ENCODE measurements at regions not wholly inside any gene's neighbourhood (a gene's known extent, or its start where the extent isn't known, plus 50 kb on each side); places are given as distances from the start of the nearest gene placed in this dataset.

DNA sequence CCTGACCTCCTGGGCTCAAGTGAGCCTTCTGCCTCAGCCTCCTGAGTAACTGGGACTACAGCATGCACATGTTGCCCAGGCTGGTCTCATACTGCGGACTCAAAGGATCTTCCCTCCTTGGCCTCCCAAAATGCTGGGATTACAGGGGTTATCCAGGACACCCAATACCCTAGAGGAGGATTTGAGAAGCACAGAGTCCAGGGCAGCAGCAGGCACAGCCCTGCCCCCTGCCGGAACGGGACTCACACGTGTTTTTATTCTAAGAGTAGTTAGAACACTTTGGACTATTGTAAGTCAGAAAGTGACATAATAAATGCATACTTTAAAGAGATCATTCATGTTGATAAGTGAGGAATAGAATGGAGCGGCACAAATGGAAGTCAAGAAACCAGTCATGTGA, 80.2 kb downstream of the C6orf118 start:
- Mint-ChIP-seq H3K4me1 (no peaks in the 10 kb centered on the region), H3K27me3 (no peaks in the 10 kb centered on the region), H3K27ac (no peak overlapping the region), H3K9me3 (peaks cover 10% of the 10 kb centered on the region), H3K4me3 (no peak overlapping the region), H3K36me3 (ENCODE audit: low read depth) (no peaks in the 10 kb centered on the region)
- ChIA-PET POLR2A (no interaction called here), CTCF (no interaction called here)
- no peak for DNase-seq

DNA sequence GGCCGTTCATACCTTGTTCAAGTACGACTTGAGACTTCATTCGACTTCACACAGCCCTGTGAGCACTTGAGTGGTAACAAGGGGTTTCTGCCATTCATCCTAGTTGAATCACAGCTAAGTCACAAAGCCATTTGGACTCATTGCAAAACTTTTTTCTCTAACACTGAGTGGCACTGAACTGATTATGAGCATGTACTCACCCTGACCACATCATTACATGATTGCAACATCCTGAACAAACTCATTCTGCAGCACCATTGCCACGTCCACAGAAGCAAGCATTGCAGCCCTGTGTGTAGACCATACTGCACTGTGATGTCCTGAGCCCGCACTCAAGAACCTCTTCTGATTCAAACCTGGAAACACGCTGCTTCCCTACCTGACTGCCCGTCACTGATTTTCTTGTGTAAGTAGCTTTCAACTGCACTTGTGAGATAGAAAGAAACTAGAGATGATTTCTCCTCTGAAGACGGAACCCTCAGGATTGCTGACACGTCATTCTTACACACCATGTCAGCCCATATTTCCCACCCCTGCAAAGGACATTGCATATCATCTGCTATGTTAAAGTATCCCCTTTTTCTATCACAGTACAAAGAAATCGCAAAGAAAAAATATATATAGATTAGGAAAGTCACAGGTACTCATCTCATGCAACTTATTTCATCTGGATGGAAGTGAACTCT, 81.6 kb downstream of the C6orf118 start:
- H3K9me3 Mint-ChIP-seq, result peaks cover 12% of the 10 kb centered on the region

DNA sequence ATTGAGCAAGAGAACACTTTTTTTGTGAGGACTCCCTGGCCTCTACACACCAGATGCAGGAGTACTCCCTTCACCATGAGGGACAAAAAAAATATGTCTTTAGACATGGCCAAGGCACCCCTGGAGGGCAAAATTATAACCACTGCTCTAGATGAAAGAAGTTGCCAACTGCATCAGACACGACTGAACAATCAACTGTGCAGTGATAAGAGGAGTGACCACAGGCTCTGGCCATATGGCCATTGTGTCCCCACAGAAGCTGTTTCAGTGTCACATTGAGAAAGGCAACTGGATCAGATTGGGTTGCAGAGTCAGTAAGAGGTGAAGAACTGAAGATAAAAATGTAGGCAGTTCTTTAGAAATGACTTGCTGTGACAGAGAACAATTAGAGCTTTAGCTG, 85.7 kb downstream of the C6orf118 start:
- ChIA-PET CTCF (no interaction called here), POLR2A (no interaction called here)
- Mint-ChIP-seq H3K36me3 (ENCODE audit: low read depth) (no peaks in the 10 kb centered on the region), H3K4me1 (no peaks in the 10 kb centered on the region), H3K4me3 (no peak overlapping the region), H3K27ac (no peak overlapping the region), H3K27me3 (no peaks in the 10 kb centered on the region), H3K9me3 (peaks cover 6% of the 10 kb centered on the region)
- no peak for DNase-seq

More for the DNA sequence above, 81.6 kb downstream of the C6orf118 start:
- ChIA-PET CTCF (no interaction called here), POLR2A (no interaction called here)
- H3K4me3 Mint-ChIP-seq, result no peak overlapping the region
- no peak overlapping the region for H3K27ac Mint-ChIP-seq
- DNase-seq, result no peak
- no peaks in the 10 kb centered on the region for H3K4me1 Mint-ChIP-seq
- no peaks in the 10 kb centered on the region for H3K27me3 Mint-ChIP-seq
- H3K36me3 Mint-ChIP-seq (ENCODE audit: low read depth), result no peaks in the 10 kb centered on the region

DNA sequence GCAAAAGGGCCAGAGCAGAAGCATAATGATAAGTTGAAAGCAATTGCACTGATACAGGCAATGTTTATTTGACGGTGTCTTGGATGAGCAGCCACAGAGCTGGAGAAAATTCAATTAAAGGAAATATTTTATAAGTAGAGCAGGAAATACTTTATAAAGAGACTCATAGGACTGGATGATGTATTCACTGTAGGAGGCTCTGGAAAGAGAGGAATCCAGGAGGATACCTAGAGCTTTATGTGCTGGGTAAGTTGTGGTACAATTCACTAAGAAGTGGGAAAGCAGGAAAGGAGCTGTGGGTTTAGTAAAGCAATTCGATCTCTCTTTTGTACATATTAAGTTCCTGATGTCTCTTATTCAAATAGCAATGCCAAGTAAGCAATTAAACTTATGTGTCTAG, 86.3 kb downstream of the C6orf118 start:
- Mint-ChIP-seq H3K36me3 (ENCODE audit: low read depth) (no peaks in the 10 kb centered on the region), H3K27ac (no peak overlapping the region), H3K9me3 (peaks cover 6% of the 10 kb centered on the region), H3K4me1 (no peaks in the 10 kb centered on the region), H3K4me3 (no peak overlapping the region), H3K27me3 (no peaks in the 10 kb centered on the region)
- no peak for DNase-seq
- ChIA-PET CTCF (no interaction called here), POLR2A (no interaction called here)

DNA sequence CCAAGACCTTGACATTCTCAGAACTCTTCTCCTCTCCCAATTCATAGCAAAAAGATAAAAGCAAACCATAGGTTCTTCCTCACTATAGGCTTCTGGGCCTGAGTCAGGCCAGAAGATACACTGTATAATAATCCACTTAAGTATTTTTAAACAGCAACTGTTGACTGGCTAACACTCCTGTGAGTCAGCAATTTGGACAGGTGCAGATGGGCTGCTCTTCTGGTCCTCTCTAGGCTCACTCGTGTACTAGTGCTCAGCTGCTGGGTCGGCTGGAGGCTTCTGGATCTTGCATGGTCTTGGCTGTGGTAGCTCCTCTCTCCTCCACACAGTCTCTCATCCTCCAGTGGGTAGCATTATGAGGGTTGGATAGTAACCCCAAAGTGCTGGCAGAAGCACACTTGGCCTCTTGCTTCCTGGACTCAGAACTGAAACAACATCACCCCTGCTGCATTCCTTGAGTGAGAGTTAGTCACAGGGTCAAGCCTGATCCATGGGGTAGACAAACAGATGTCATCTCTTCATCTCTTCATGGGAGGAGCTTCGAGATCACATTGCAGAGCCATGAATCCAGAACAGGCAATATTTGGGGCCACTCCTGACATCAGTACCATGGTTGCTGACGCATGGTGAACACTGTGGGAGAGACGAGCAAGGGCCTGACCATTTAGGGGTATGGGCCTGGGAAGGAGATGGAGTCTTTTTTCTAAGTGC, 86.9 kb downstream of the C6orf118 start:
- ChIA-PET CTCF (no interaction called here), POLR2A (no interaction called here)
- Mint-ChIP-seq H3K36me3 (ENCODE audit: low read depth) (no peaks in the 10 kb centered on the region), H3K4me1 (no peaks in the 10 kb centered on the region), H3K27me3 (no peaks in the 10 kb centered on the region), H3K27ac (no peak overlapping the region), H3K9me3 (peaks cover 6% of the 10 kb centered on the region), H3K4me3 (no peak overlapping the region)
- DNase-seq, result no peak

DNA sequence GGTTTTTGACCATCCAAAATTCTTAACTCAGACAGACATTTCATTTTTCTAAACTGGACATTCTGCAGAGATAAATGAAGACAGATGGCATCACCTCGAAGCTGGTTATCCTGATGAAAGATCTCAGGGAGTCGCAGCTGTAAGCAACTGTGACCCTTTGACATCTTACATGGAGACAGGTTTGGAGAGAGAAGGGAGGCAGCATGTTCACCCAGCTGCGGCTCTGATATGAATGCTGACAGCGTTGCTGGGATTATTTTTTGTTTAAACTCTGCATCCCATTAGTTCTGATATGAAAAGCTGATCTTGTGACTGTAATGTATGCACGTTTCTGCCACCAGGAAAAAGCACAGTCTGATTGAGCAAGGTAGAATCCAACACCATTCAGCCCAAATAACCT, 89.4 kb downstream of the C6orf118 start:
- Mint-ChIP-seq H3K36me3 (ENCODE audit: low read depth) (no peaks in the 10 kb centered on the region), H3K9me3 (peaks cover 3% of the 10 kb centered on the region), H3K4me1 (no peaks in the 10 kb centered on the region), H3K4me3 (no peak overlapping the region), H3K27me3 (no peaks in the 10 kb centered on the region), H3K27ac (no peak overlapping the region)
- POLR2A ChIA-PET, result no interaction called here
- no peak for DNase-seq
- CTCF ChIA-PET, result no interaction called here

DNA sequence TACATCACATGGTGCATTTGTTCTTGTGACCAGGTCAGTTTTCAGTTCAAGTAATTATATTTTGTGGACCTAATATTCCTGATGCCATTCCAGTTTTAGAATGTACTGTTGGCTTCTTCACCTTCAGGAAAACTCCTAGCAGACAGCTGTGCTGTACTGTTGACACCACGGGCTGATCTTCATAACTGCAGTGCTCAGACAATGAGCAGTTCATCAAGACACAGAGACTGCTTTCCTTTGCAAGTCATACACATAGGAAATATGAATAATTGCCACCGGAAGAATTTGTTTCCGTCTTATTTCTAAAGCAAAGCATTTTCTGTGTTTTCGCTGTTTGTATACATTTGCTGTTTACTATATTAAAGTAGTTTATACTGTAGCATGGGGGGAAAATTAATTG, 89.8 kb downstream of the C6orf118 start:
- no peak overlapping the region for H3K4me3 Mint-ChIP-seq
- H3K27me3 Mint-ChIP-seq, result no peaks in the 10 kb centered on the region
- peaks cover 3% of the 10 kb centered on the region for H3K9me3 Mint-ChIP-seq
- POLR2A ChIA-PET, result no interaction called here
- no peak for DNase-seq
- H3K4me1 Mint-ChIP-seq, result no peaks in the 10 kb centered on the region
- no peaks in the 10 kb centered on the region for H3K36me3 Mint-ChIP-seq (ENCODE audit: low read depth)
- CTCF ChIA-PET, result no interaction called here
- H3K27ac Mint-ChIP-seq, result no peak overlapping the region

DNA sequence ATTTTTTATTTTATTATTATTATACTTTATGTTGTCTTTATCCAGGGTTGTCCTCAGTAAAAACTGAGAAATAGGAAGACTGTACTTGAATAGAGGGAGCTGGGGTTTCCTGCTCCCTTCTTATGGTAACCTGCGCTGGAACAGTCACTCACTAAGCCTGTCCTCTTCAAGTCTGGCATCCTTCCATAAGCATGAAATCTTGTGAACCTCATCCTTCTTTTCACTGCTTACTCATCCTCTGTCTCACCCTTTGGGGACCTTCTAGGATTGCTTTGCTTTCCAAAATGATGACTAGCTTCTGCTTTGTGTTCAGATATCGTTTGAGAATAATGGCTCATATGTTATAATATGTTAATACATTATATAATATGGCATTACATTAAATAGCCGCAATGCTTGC, 90.6 kb downstream of the C6orf118 start:
- Mint-ChIP-seq H3K27ac (no peak overlapping the region), H3K27me3 (no peaks in the 10 kb centered on the region), H3K36me3 (ENCODE audit: low read depth) (no peaks in the 10 kb centered on the region), H3K4me1 (no peaks in the 10 kb centered on the region), H3K4me3 (no peak overlapping the region), H3K9me3 (peaks cover 3% of the 10 kb centered on the region)
- ChIA-PET POLR2A (no interaction called here), CTCF (no interaction called here)
- DNase-seq, result no peak

DNA sequence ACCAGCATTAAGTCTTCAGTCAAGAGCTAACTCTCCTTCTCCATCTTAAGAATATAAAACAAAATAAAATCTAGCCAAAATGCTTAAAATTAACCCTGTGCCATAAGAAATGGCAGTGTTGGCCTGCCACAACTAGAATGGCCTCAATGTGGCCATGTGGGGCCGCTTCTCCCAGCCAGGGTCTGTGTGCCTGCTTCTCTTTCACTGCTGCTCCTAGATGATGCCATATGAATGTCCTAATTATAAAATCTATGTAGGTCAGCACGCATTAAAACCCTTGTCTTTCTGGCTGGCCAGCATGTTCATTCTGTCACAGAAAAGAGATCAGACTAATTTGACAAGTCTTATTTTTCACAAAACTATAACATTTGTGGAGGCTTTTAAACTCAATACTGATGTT, 102.6 kb downstream of the C6orf118 start:
- DNase-seq, result no peak
- Mint-ChIP-seq H3K36me3 (ENCODE audit: low read depth) (no peaks in the 10 kb centered on the region), H3K4me3 (no peak overlapping the region), H3K9me3 (peaks cover 3% of the 10 kb centered on the region), H3K27ac (no peak overlapping the region), H3K27me3 (no peaks in the 10 kb centered on the region), H3K4me1 (no peaks in the 10 kb centered on the region)
- ChIA-PET CTCF (no interaction called here), POLR2A (no interaction called here)

DNA sequence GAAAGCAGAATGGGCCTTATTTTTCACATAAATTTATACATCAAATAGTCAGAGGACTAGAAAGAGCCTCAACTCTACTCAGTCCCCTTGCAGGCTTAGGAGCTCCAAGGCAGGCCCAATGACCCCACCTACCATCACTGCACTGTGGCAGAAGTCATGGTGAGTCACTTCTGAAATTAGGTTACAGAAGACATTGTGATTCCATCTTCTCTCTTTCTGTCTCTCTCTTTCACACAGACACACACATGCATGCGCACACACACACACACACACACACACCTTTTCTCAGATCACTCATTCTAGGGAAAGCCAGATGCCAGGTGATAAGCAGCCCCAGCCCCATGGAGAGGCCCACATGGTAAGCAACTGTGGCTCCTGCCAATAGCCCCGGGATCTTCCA, 103.8 kb downstream of the C6orf118 start:
- ChIA-PET POLR2A (no interaction called here), CTCF (interaction anchor here (0.5 kb wide), 1 partner anchor 178 kb away, joined by 3 read pairs; no protein-coding TSS in a partner anchor)
- Mint-ChIP-seq H3K27ac (no peak overlapping the region), H3K4me1 (no peaks in the 10 kb centered on the region), H3K9me3 (peaks cover 3% of the 10 kb centered on the region), H3K27me3 (no peaks in the 10 kb centered on the region), H3K4me3 (no peak overlapping the region), H3K36me3 (ENCODE audit: low read depth) (no peaks in the 10 kb centered on the region)
- DNase-seq, result no peak

DNA sequence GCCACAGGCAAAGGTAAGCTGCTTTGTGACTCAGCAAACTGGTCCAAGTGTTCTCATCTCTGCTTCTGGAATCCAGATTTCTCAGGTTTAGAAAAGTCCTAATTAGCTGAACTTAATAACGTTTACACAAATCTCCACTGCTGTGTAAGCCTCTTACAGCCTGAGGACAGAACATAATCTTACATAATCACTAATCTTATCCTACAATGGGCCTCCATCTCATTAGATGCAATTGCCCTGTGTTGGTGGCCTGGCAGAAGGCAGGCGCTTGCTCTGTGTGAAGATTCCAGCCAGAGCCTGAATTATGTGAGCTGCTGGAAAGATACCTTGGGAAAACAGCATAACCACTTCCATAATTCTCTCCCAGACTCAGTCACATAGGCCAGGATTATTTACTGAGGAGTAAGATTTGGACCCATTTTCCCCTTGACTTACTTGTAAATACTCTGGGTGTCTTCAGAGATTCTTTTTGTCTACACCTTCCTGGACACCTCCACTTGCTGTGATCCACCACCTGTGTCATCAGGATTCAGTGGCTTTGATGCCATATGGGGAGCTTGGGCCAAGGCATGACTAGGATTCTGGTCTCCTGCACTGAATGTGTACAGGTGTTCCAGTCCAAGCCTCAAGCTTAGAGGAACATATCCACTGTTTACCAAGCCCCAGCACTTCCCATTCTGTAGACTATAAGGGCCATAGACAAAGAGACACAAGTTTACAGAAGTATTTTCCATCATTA, 104.4 kb downstream of the C6orf118 start:
- POLR2A ChIA-PET, result no interaction called here
- peaks cover 3% of the 10 kb centered on the region for H3K9me3 Mint-ChIP-seq

DNA sequence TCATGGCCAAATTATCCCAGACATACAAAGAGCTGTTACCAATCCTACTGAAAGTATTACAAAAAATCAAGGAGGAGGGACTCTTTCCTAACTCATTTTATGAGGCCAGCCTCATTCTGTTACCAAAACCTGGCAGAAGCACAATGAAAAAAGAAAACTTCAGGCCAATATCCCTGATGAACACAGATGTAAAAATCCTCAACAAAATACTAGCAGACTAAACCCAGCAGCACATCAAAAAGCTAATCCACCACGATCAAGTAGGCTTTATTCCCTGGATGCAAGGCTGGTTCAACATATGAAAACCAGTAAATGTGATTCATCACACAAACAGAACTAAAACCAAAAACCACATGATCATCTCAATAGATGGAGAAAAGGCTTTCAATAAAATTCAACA, 109.2 kb downstream of the C6orf118 start:
- ChIA-PET POLR2A (no interaction called here), CTCF (no interaction called here)
- DNase-seq, result no peak
- Mint-ChIP-seq H3K27ac (no peak overlapping the region), H3K27me3 (no peaks in the 10 kb centered on the region), H3K4me1 (no peaks in the 10 kb centered on the region), H3K9me3 (peaks cover 15% of the 10 kb centered on the region), H3K36me3 (ENCODE audit: low read depth) (no peaks in the 10 kb centered on the region), H3K4me3 (no peak overlapping the region)

More for the DNA sequence above, 104.4 kb downstream of the C6orf118 start:
- Mint-ChIP-seq H3K36me3 (ENCODE audit: low read depth) (no peaks in the 10 kb centered on the region), H3K27me3 (no peaks in the 10 kb centered on the region), H3K27ac (no peak overlapping the region), H3K4me1 (no peaks in the 10 kb centered on the region), H3K4me3 (no peak overlapping the region)
- DNase-seq, result no peak
- CTCF ChIA-PET, result no interaction called here

DNA sequence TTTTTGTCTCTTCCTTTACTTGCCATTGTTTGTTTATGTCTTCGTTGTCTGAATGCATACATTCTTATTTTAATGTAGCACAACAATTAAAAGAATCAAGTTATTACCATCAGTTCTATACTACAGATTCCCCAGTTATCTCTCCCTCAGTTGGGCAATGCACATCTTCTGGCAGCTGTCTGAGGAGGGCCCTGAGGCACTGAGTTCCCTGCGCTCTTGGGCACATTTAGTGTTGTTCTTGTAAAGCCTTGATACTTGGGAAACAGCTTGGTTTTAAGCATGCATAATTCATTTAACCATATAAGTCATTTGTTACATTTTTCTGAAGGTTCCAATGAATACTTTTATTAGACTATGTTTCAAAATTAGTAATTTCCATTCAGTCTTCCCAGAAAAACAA, 117.9 kb downstream of the C6orf118 start:
- Mint-ChIP-seq H3K4me1 (no peaks in the 10 kb centered on the region), H3K4me3 (no peak overlapping the region), H3K36me3 (ENCODE audit: low read depth) (no peaks in the 10 kb centered on the region), H3K9me3 (peaks cover 18% of the 10 kb centered on the region), H3K27me3 (no peaks in the 10 kb centered on the region), H3K27ac (no peak overlapping the region)
- ChIA-PET CTCF (interaction anchor here (0.7 kb wide), 1 partner anchor 24 kb away, joined by 3 read pairs; no protein-coding TSS in a partner anchor), POLR2A (no interaction called here)
- no peak for DNase-seq
